H9 (cell line): ENCODE measurements at regions not wholly inside any gene's neighbourhood (a gene's known extent, or its start where the extent isn't known, plus 50 kb on each side); places are given as distances from the start of the nearest gene placed in this dataset.

ENCODE experiments used
- DNase-seq: peaks from one replicate; pipeline ENCODE4 v3.0.0-alpha.2; 2017
- H2AFZ ChIP-seq: one replicate; pipeline ENCODE4 v1.6.1; 2013; ENCODE audit warnings: mild to moderate bottlenecking, low read length, control low read depth, moderate library complexity
- H2AK5ac ChIP-seq: 2 replicates; pipeline ENCODE4 v1.6.1; 2013; ENCODE audit warnings: low read length, control low read depth, mixed read lengths; ENCODE audit not compliant: insufficient read length
- H2BK120ac ChIP-seq: one replicate; pipeline ENCODE4 v1.6.1; 2013; ENCODE audit warnings: low read depth, mild to moderate bottlenecking, low read length, control low read depth, inconsistent platforms; ENCODE audit not compliant: poor library complexity, severe bottlenecking
- H2BK12ac ChIP-seq: 2 replicates; pipeline ENCODE4 v1.6.1; 2013; ENCODE audit warnings: low read length, control low read depth, mixed read lengths, low read depth; ENCODE audit not compliant: insufficient read length
- H2BK15ac ChIP-seq: 2 replicates; pipeline ENCODE4 v1.6.1; 2013; ENCODE audit warnings: low read depth, low read length, control low read depth
- H2BK20ac ChIP-seq: one replicate; pipeline ENCODE4 v1.6.1; 2013; ENCODE audit warnings: low read depth, mild to moderate bottlenecking, low read length, control low read depth, inconsistent platforms; ENCODE audit not compliant: poor library complexity, severe bottlenecking
- H2BK5ac ChIP-seq: 2 replicates; pipeline ENCODE4 v1.6.1; 2013; ENCODE audit warnings: low read length, control low read depth, mixed read lengths; ENCODE audit not compliant: insufficient read length
- H3K14ac ChIP-seq: 2 replicates; pipeline ENCODE4 v1.6.1; 2013; ENCODE audit warnings: low read length, control low read depth; ENCODE audit not compliant: insufficient read depth
- H3K18ac ChIP-seq: 2 replicates; pipeline ENCODE4 v1.6.1; 2013; ENCODE audit warnings: low read depth, mild to moderate bottlenecking, mixed read lengths, low read length, control low read depth; ENCODE audit not compliant: insufficient read length
- H3K23ac ChIP-seq: 2 replicates; pipeline ENCODE4 v1.6.1; 2013; ENCODE audit warnings: low read length, control low read depth, mixed read lengths, low read depth; ENCODE audit not compliant: insufficient read length
- H3K23me2 ChIP-seq: 2 replicates; pipeline ENCODE4 v1.6.1; 2013; ENCODE audit warnings: low read depth, mild to moderate bottlenecking, mixed read lengths, low read length, control low read depth; ENCODE audit not compliant: insufficient read length, poor library complexity, severe bottlenecking
- H3K27ac ChIP-seq: 2 replicates; pipeline ENCODE4 v1.5.1; 2013; ENCODE audit warnings: low read length, control low read depth, mixed read lengths, low read depth; ENCODE audit not compliant: insufficient read length
- H3K27me3 ChIP-seq: 2 replicates; pipeline ENCODE4 v1.6.1; 2013; ENCODE audit warnings: low read length, control low read depth, inconsistent platforms; ENCODE audit not compliant: insufficient read depth
- H3K4ac ChIP-seq: 2 replicates; pipeline ENCODE4 v1.6.1; 2013; ENCODE audit warnings: low read depth, mild to moderate bottlenecking, control low read depth, inconsistent platforms, low read length, moderate library complexity
- H3K4me1 ChIP-seq: 2 replicates; pipeline ENCODE4 v1.6.1; 2013; ENCODE audit warnings: low read length, control low read depth, inconsistent platforms; ENCODE audit not compliant: insufficient read depth
- H3K4me2 ChIP-seq: 2 replicates; pipeline ENCODE4 v1.6.1; 2013; ENCODE audit warnings: low read length, control low read depth, mixed read lengths; ENCODE audit not compliant: insufficient read length, insufficient read depth
- H3K56ac ChIP-seq: 2 replicates; pipeline ENCODE4 v1.6.1; 2013; ENCODE audit warnings: low read depth, mild to moderate bottlenecking, mixed read lengths, low read length, control low read depth; ENCODE audit not compliant: insufficient read length
- H3K79me1 ChIP-seq: 2 replicates; pipeline ENCODE4 v1.6.1; 2013; ENCODE audit warnings: low read depth, mild to moderate bottlenecking, moderate library complexity, low read length, control low read depth, inconsistent platforms; ENCODE audit not compliant: insufficient read depth, poor library complexity, severe bottlenecking
- H3K79me2 ChIP-seq: 2 replicates; pipeline ENCODE4 v1.6.1; 2013; ENCODE audit warnings: low read length, control low read depth, inconsistent platforms; ENCODE audit not compliant: insufficient read depth
- H3K9ac ChIP-seq: 2 replicates; pipeline ENCODE4 v1.6.1; 2013; ENCODE audit warnings: low read length, control low read depth, mixed read lengths; ENCODE audit not compliant: insufficient read length; ENCODE audit errors: extremely low read depth
- H3K9me3 ChIP-seq: one replicate; pipeline ENCODE4 v1.6.1; 2013; ENCODE audit warnings: low read depth, low read length, inconsistent platforms; ENCODE audit not compliant: control insufficient read depth
- H3T11ph ChIP-seq: one replicate; pipeline ENCODE4 v1.6.1; 2013; ENCODE audit warnings: mild to moderate bottlenecking, low read length, control low read depth, inconsistent platforms
- H4K20me1 ChIP-seq: one replicate; pipeline ENCODE4 v1.6.1; 2013; ENCODE audit not compliant: control insufficient read depth, insufficient read length, insufficient read depth
- H4K5ac ChIP-seq: 2 replicates; pipeline ENCODE4 v1.6.1; 2013; ENCODE audit warnings: low read depth, mild to moderate bottlenecking, mixed read lengths, low read length, control low read depth; ENCODE audit not compliant: insufficient read length
- H4K8ac ChIP-seq: replicated peaks from 2 replicates; pipeline ENCODE4 v1.6.1; 2013; ENCODE audit warnings: low read length, control low read depth, mixed read lengths, low read depth; ENCODE audit not compliant: insufficient read length
- H4K91ac ChIP-seq: 2 replicates; pipeline ENCODE4 v1.6.1; 2013; ENCODE audit warnings: low read depth, mild to moderate bottlenecking, moderate library complexity, mixed read lengths, low read length, control low read depth; ENCODE audit not compliant: insufficient read length
- H3K27ac Mint-ChIP-seq, 3 experiments: 2 replicates in 2 of 3; 3 replicates in 1 of 3; pipeline ENCODE4 v1.8.0; 2020 to 2021; ENCODE audit warnings: mixed read lengths in 3 of 3, mild to moderate bottlenecking in 1 of 3, moderate library complexity in 1 of 3
- H3K27me3 Mint-ChIP-seq: 2 replicates; pipeline ENCODE4 v1.8.0; 2021; ENCODE audit warnings: low read depth, mild to moderate bottlenecking, moderate library complexity, mixed read lengths
- H3K36me3 Mint-ChIP-seq, 3 experiments: 2 replicates in 2 of 3; 3 replicates in 1 of 3; pipeline ENCODE4 v1.8.0; 2020 to 2021; ENCODE audit warnings: low read depth in 3 of 3, mixed read lengths in 3 of 3; ENCODE audit not compliant: insufficient read depth in 1 of 3
- H3K4me1 Mint-ChIP-seq, 2 experiments: 2 replicates each; pipeline ENCODE4 v1.8.0; 2020; ENCODE audit warnings: mixed read lengths in 2 of 2
- H3K4me3 Mint-ChIP-seq, 2 experiments: 2 replicates in 1 of 2; 3 replicates in 1 of 2; pipeline ENCODE4 v1.8.0; 2020 to 2021; ENCODE audit warnings: mild to moderate bottlenecking in 2 of 2, mixed read lengths in 2 of 2, moderate library complexity in 1 of 2
- H3K9me3 Mint-ChIP-seq, 2 experiments: 2 replicates in 1 of 2; 3 replicates in 1 of 2; pipeline ENCODE4 v1.8.0; 2020; ENCODE audit warnings: mild to moderate bottlenecking in 2 of 2, mixed read lengths in 2 of 2, moderate library complexity in 1 of 2
- CTCF ChIP-seq: fragments of 200-600 bp; sonication (generic); conservative IDR thresholded peaks from 3 replicates; pipeline ENCODE4 v1.8.0; 2021; ENCODE audit warnings: antibody characterized with exemption, mild to moderate bottlenecking

- Histone ChIP-seq H3K79me2 (no peaks in the 10 kb centered on the region), H2BK120ac (no peak overlapping the region), H2AK5ac (no peak overlapping the region), H3K23ac (no peak overlapping the region), H2BK12ac (no peak overlapping the region), H3K4me2 (no peak overlapping the region), H3K9ac (no peak overlapping the region), H2BK15ac (no peak overlapping the region), H2AFZ (no peak overlapping the region), H3K9me3 (no peaks in the 10 kb centered on the region), H3K27ac (peak overlapping the region; percentile 78), H2BK20ac (no peak overlapping the region), H2BK5ac (no peak overlapping the region), H3K27me3 (no peaks in the 10 kb centered on the region), H3K23me2 (no peaks in the 10 kb centered on the region), H4K20me1 (no peaks in the 10 kb centered on the region), H3K18ac (no peak overlapping the region), H3T11ph (no peak overlapping the region), H4K8ac (no peak overlapping the region), H4K5ac (no peak overlapping the region), H3K14ac (no peak overlapping the region), H4K91ac (no peak overlapping the region), H3K79me1 (no peaks in the 10 kb centered on the region), H3K56ac (no peak overlapping the region), H3K4ac (no peak overlapping the region), H3K4me1 (no peaks in the 10 kb centered on the region)
- H3K36me3 Mint-ChIP-seq: 0 out of 7 replicates have a peak, but pooled peaks cover 0 to 2% (median 0%) of the 10 kb centered on the region in 3 experiments
- no peaks in the 10 kb centered on the region for H3K27me3 Mint-ChIP-seq
- H3K9me3 Mint-ChIP-seq: no peaks in the 10 kb centered on the region
- H3K4me3 Mint-ChIP-seq: no peak overlapping the region
- TF ChIP-seq CTCF: no peak
- peak overlapping the region in 2 of 3 experiments; percentile 6 to 28; a peak in 3 of 7 replicates for H3K27ac Mint-ChIP-seq
- peaks cover 7 to 11% of the 10 kb centered on the region in 2 experiments for H3K4me1 Mint-ChIP-seq
- no peak for DNase-seq
Observed at GRCh38 chr20:51985013-51985415, 182.7 kb upstream of the SALL4 start.
